Left renal cortex interstitium (tissue), 4 donors: ENCODE measurements at regions not wholly inside any gene's neighbourhood (a gene's known extent, or its start where the extent isn't known, plus 50 kb on each side); places are given as distances from the start of the nearest gene placed in this dataset.

ENCODE experiments used
- DNase-seq, 4 donors: peaks; one replicate each; pipeline ENCODE4 v3.0.0-alpha.2; 2013; ENCODE audit warnings: low read depth in 4 of 4, low spot score in 2 of 4, missing footprints in 1 of 4

DNA sequence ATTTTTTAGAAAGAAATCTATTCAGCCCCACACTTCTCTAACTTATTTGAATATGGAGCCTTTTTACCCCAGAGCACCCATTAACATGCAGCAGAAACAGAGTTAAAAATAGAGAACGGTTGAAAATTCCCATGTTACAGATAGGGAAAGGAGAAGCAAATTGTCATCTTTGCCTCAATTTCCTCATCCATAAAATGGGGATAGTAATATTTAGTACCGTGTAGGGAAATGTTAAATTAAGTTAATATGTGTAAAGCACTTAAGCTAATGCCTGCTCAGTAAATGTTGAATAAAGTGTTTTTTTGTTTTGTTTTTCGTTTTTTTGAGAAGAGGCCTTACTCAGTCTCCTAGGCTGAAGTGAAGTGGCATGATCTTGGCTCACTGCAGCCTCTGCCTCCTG is 50.3 kb downstream of the NAV1 start:
- DNase-seq = no peak

DNA sequence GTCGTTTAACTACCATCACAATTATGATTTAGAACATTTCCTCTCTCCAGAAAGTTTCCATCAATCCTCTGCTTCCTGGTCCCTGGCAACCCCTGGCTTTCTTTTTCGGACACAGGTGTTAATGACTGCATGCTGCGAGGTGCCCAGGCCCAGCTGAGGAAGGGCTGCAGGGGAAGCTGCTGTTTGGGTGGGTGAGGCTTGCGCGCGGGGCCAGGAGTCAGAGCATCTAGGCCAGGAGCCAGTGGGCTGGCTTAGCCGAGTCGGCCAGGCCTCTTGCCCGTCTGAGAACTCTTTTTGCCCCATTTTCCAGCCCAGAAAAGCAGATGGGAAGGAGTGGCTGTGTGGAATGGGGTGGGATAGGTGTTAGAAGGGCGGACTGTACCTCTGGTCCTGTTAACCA is 51.5 kb downstream of the NAV1 start:
- no peak for DNase-seq

DNA sequence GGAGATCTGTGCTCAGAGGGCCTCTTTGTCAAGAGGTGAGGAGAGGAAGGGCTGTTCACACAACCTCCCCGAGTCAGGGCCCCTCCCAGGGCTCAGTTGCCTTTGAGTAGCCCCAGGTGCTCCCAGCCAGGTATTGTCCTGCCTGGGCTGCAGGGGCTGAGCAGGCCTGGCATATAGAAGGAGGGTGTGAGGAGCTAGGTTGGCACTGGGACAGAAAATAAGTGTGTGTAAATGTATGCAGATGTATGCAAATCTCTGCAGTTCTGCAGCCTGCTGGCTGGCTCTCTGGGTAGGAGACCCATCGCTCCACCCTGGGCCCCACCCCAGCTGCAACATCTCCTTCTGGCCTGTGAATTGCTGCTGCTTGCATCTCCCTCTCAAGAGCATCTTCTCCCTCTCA is 52.4 kb downstream of the NAV1 start:
- no peak for DNase-seq

DNA sequence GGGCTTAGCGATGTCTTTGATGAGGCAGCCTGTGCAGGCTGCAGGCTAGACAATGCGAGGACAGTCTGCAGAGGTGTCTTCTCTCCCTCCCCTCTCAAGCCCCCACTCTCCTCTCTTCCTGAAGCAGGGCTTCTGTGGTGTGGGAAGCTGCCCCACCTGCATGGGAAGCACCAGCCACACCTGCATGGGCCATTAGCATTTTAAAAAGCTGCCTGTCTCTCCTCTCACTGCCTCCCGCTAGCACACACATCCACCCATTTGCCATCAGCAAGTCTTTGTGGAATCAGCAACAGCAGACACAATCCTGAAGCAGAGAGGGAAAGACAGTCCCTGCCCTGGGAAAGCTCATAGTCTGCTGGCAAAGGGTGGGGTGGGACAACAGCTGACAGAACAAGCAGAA is 53.1 kb downstream of the NAV1 start:
- no peak for DNase-seq

DNA sequence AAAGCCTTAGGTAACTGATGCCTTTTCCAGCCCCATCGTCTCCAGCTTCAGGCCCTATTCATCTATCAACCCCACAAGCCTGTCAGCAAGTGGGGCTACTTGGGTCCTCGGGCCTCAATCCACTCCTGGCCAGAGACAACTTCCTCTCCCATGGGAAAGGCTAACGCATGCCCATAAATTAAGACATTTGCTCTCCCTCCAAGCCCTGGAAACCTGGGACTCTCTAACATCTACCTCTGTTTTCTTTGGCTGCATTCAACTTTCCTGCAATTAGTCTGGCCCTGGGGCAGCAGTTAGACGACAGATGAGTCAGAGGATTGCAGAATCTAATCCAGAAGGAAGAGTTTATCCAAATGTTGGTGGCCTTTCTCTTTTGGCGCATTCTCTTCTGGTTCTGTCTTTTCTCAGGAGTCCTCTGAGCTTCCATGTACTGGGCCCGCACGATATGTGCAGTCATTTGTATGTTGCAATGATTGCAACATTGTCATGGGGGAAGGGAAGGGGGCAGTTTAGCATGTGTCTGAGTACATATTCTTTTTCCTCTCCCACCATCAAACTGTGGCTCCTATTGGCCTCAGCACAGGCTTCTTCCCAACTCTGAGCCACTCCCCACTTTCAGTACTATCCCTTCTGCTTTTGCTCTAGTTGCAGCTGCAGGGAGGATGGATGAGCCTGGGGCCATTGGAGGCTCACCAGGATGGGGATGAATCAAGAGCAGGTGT is 54.4 kb downstream of the NAV1 start:
- DNase-seq = no peak

DNA sequence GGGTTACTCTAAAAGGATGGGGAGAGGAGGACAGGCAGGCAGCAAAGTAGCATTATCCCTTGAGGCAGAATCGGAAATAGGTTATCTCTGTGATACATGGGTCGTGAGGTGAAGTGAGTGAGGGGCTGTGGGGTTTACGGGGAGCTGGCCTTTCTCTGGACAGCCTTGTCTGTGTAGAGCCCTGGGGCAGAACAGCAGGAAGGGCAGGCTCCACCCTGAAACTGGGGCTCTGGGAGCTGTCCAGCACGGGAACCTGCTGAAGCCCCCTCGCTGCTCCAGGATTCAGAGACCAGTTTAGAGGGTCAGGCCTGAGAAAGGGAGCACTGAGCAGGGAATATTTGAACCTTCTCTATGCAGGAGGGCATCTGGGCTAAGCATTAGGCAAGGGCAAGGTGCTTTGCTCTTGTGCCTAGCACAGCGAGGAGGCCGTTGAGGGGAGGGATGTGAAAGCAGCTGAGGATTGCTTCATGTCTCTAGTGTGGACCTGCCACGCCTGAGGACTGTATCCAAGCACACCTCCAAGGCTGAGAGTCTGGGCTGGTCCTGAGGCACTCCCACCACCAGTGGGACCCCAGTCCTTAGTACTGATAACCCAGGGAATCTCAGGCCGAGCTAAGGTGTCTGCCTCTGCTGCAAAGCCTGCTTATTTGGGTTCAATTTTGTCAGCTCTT is 55.8 kb downstream of the NAV1 start:
- peak in 2 of 4 donors; percentile 34 to 44 for DNase-seq

DNA sequence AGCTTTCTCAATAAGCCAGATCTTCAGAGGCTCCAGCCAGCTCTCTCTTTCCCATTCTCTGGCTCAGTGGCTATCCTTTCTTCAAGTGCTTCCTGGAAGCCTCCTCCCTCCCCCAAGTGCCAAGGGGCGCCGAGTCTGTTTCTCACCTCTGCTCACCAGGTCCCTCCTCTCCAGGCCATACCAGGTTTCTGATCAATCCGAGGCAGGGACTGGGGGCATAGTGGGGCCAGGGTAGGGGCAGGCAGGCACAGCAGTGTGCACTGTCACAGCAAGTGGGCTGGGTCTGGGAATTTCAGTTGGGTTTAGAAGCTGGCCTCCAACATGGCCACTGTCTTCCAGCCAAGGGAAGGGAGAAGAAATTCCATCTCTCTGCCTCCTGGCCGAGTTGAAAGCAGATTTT is 56.5 kb downstream of the NAV1 start:
- no peak for DNase-seq

DNA sequence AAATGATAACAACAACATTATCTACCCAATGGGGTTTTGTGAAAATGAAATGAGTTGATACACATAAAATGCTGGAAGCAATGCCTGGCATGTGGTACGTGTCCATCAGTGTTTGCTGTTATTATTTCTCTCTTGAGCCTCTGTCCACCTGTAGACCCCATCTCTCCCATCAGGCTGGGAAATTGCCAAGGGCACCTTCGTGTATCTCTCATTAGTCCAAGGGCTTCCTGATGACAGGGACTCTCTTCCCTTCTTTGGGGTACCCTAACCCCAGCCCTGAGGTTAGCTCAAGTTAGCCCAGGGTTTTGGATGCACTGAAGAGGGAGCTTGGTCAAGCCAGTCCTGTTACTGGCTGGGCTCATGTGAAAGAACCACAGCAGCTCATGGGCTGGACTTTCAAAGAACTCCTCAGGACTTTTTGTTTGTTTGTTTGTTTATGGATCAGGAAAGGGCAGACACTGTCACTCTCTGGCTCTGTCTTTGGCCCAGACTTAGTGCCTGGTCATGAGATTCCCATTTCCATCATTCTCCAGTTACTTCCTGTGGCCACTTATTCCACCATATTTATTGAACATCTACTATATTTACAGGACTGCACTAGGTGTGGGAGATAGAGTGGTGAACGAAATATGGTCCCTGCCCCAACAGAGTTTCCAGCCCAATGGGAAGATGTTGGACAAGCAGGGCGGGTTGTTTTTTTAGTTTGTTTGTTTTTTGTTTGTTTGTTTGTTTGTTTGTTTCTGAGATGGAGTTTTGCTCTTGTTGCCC is 57.4 kb downstream of the NAV1 start:
- no peak for DNase-seq

DNA sequence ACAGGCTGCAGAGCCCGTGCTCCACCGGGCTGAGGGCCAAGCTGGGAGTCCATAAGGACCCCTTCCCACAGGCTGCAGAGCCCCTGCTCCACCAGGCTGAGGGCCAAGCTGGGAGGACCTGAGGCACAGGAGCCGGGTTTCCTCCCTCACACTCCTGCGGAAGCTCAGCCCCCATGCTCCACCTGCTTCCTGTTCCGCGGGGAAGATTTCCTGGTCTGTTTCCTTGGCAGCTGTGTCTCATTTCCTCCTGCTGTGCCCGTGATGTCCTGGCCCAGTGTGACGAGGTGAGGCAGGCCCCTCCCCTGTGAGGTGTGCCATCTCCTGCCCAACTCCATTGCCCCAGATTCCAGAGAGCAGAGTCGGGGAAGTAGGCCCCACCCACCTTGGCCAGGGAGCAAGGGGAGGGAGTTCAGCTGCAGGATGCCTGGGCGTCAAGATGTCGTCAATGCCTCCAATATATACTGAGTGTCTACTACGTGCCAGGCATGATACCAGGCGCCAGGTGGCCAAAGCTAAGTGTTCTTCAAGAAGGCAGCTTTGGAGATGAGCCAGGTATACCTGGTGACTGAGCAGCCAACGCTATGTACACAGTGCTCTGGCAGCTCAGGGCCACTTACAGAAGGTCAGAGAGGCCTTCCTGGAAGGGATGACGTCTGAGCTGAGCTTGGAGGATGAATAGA is 58.8 kb downstream of the NAV1 start:
- DNase-seq = no peak

DNA sequence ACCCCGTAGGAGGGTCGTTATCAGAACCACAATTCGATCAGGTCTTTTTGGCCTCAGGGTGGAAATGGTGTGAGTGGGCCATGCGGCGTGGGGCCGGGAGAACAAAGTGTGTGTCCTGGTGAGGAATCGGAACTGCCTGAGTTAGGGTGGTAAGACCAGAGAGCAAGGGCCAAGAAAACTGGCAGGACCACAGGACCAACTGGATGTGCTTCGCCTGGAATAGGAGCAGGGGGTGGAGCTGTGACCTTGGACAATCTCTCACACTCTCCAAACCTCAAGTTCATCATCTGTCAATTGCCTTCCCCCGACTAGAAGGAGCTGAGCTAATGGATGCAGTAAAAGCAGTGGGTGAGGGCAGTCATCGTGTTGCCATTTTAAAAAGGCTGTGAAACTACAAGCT is 59.5 kb downstream of the NAV1 start:
- DNase-seq = no peak

DNA sequence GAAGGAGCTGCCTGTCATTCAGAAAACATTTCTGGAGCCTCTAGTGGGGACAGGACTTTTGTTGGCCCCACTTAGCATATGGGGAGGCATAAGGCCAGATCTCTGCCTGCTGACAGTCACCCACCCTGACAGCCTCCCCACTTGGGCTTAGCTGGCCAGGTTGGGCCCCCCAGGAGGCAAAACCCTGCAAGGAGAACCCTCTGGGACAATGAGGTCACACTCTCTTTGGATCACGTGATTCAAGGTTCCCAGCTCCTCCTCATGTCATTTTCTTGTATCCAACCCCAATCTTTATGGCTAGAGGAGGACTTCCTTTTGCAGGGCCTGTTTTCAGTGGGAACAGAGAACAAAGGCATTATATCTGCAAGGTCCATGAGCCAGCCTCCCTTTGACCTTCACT is 60.0 kb downstream of the NAV1 start:
- no peak for DNase-seq

DNA sequence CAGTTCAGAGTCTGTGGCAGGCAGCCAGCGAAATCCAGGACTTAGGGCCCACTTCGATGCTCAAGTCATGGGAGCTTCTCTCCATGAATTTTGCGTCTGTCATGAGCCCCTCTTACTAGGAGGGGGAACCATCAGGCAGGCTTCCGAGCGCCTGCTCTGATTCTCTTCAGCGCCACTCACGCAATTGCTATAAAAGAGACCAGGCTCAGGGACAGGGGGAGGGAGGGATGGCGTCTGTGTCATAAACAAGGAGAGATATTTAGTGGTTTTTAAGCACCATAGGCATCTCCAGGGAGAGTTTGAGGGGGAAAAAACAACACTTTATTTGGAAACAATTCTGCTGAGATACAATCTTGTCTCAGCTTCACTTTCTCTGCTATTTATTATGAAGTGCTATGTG is 60.6 kb downstream of the NAV1 start:
- DNase-seq = no peak

DNA sequence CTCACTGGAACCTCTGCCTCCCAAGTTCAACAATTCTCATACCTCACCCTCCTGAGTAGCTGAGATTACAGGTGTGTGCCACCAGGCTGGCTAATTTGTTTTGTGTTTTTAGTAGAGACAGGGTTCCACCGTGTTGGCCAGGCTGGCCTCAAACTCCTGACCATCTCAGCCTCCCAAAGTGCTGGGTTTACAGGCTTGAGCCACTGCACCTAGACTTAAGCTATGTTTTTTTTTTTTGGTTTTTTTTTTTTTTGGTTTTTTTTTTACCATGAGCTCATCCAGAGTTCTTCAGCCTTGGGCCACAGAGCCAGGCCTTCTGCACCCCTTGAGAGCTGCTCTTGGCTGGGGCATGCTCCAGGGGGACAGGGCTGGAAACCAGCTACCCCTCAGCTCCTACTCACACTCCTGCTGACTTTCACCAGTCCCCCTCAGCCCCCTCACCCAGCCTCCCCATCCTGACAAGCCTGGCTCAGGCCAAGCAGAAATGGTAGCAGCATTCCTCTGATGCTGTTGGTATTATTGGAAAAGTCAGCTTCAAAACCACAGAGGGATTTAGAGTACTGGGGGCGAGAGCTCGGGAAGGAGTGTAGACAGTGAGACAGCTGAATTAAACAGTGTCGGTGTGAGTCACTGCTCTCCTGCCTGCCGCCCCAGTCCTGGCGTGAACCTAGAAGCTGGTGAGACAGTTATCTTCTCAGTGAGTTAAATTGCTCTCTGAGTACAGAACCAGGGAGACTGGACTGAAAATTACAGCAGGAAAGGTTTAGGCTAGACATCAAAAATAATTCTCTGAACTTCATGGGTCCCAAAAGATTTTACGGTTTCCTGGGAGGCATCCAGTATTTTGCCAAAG is 63.7 kb downstream of the NAV1 start:
- DNase-seq = no peak

DNA sequence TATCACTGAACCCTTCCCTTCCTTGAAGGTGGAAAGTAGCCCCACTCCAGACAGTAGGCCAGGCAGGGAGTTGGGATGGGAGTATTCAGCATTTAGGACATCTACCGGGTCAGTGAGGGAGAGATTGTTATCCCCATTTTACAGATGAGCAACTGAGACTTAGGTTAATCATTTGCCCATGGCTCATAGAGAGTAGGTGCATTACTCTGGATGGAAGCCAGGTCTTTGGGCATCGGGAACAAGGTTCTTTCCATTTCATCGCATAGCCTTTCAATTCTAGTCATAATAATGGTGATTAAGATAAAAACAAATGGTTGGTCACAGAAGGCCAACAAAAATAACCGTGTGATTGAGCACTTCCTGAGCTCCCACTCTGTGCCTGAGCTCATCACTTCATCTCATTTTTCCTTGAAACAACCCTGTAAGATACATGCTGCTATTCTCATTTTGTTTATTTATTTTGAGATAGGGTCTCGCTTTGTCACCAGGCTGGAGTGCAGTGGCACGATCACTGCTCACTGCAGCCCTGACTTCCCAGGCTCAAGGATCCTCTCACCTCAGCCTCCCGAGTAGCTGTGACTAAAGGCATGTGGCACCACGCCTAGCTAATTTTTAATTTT is 64.8 kb downstream of the NAV1 start:
- no peak for DNase-seq

DNA sequence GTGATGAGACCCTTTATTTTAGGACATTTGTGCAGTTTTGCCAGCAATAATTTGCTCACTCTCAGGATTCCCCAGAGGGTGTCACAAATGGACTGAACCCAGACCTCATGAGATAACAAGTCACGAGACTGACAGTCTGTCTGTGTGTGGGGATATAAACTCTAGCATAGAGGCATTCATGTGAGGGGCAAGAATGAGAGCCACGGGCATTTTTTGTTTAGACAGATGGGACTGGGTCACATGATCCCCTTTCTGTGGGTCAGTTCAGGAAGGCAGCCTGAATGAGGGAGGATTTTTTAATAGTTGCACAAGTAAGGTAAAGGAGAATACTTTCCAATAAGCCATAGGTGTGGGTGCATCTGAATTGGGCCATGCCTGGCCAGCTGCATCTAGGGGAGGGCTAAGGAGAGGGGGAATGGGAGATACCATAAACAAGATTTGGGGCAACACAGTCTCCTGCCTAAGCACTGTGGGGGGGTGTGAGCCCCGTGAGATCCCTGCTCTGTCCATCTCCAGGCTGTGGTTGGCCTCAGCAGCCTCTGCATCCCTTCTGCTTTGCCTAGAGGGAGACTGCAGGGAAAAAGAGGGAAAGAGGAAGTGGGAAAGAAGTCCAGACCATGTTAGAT is 66.6 kb downstream of the NAV1 start:
- no peak for DNase-seq

DNA sequence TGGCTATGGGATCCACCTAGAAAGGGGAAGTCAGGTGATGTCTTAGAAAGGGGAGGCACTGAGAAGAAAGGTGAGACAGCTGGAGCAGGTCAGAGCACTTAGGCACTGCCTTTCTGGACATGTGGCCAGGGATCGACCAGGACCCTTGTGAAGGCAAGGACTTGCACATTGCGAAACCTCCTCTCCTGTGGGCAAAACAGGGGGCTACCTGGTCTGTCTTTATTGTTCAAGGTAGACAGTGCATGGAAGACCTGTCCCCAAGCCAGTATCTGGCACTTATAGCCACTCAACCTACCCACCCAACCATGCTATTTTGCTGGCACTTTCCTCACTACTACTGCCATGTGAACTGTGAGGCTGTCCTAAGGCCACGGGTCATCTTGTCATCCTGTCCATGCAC is 67.2 kb downstream of the NAV1 start:
- DNase-seq = no peak

DNA sequence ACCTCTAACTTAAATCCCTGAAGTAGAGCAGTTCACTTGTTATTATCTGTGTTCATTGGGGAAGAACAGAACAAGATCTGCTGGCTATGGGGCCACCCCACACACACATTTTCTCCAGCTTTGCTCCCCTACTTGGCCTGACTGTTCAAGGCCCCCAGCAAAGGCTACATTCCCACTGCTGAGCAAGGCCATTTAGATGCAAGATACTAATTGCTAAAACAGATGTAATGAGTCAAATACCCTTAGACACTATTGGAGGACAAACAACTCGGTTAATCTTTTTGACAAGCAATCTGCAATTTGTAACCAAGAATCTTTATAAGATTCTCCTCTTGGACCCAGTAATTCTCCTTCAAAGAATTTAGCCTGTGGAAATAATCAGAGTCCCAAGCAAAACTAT is 67.7 kb downstream of the NAV1 start:
- DNase-seq = no peak

DNA sequence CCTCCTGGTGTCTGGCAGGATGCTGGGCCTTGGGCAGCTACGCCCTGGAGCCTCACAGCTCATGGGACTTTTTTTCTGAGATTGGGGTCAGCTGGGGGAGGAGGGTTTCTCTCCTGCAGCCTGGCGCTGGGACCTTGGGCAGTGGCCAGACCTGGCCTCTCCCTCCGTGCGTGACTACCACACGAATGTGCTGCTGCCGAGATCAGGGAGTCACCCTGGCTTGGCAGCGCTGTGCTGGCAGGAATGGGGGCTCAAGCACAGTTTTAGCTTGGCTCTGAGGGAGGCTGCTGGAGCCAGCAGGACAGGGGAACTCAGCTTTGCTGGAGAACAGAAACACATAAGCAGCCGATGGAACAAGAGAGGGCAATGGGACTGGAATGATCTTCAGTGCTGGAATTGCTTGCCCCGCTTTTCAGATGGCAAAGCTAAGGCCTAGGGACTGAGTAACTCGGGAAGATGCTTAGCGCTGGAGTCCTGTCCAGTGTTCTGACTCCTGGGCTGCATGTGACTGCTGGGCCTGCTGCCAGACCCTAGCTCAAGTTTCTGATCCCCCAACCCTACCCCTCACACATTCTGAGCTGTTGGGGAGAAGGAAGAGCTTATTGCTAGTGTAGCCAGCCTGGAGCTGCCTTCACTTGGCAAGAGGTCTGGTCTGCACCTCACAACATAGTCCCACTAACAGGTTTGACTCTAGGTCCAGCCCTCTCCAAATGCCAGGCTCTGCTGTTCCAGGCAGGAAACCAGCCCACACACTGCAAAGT is 69.9 kb downstream of the NAV1 start:
- DNase-seq = no peak
